ENCODE measurements at regions not wholly inside any gene's neighbourhood (a gene's known extent, or its start where the extent isn't known, plus 50 kb on each side); places are given as distances from the start of the nearest gene placed in this dataset.
"Not testable (repeated sequence)": the region's sequence is repeated elsewhere in the genome, so short reads cannot be mapped to it uniquely, and the experiment has no call there.

GRCh38 chr1:14424325-14425002 is 174.0 kb upstream of the KAZN start:
- peaks cover 5% of the 10 kb centered on the region for H3K9me3 Mint-ChIP-seq (ENCODE audit: low read depth)

GRCh38 chr1:14426854-14427253 is 171.6 kb upstream of the KAZN start:
- Mint-ChIP-seq H3K27ac (ENCODE audit: unreplicated experiment) (no peak overlapping the region), H3K9me3 (ENCODE audit: low read depth) (peaks cover 5% of the 10 kb centered on the region), H3K36me3 (ENCODE audit: low read depth) (no peaks in the 10 kb centered on the region), H3K4me1 (ENCODE audit: low read depth) (no peaks in the 10 kb centered on the region), H3K27me3 (ENCODE audit: low read depth) (peaks cover 4% of the 10 kb centered on the region), H3K4me3 (ENCODE audit: unreplicated experiment) (no peak overlapping the region)
- no peak for DNase-seq (ENCODE audit: low spot score)
- no peak for TF ChIP-seq CTCF (IDR thresholded peaks at IDR 0.05)

More at GRCh38 chr1:14424325-14425002, 174.0 kb upstream of the KAZN start:
- no peak for TF ChIP-seq CTCF (IDR thresholded peaks at IDR 0.05)
- Mint-ChIP-seq H3K27me3 (ENCODE audit: low read depth) (peaks cover 2% of the 10 kb centered on the region), H3K4me3 (ENCODE audit: unreplicated experiment) (no peak overlapping the region), H3K4me1 (ENCODE audit: low read depth) (no peaks in the 10 kb centered on the region), H3K36me3 (ENCODE audit: low read depth) (no peaks in the 10 kb centered on the region), H3K27ac (ENCODE audit: unreplicated experiment) (no peak overlapping the region)
- no peak for DNase-seq (ENCODE audit: low spot score)

GRCh38 chr1:14429577-14429976 is 168.9 kb upstream of the KAZN start:
- Mint-ChIP-seq H3K9me3 (ENCODE audit: low read depth) (peaks cover 8% of the 10 kb centered on the region), H3K4me3 (ENCODE audit: unreplicated experiment) (no peak overlapping the region), H3K4me1 (ENCODE audit: low read depth) (no peaks in the 10 kb centered on the region), H3K36me3 (ENCODE audit: low read depth) (no peaks in the 10 kb centered on the region), H3K27me3 (ENCODE audit: low read depth) (peaks cover 2% of the 10 kb centered on the region), H3K27ac (ENCODE audit: unreplicated experiment) (no peak overlapping the region)
- TF ChIP-seq CTCF (IDR thresholded peaks at IDR 0.05) = no peak
- DNase-seq (ENCODE audit: low spot score) = no peak

GRCh38 chr1:14432728-14433127 is 165.8 kb upstream of the KAZN start:
- H3K27ac Mint-ChIP-seq (ENCODE audit: unreplicated experiment); H3K4me3 Mint-ChIP-seq (ENCODE audit: unreplicated experiment); H3K4me1 Mint-ChIP-seq (ENCODE audit: low read depth); H3K27me3 Mint-ChIP-seq (ENCODE audit: low read depth); H3K36me3 Mint-ChIP-seq (ENCODE audit: low read depth); H3K9me3 Mint-ChIP-seq (ENCODE audit: low read depth); DNase-seq (ENCODE audit: low spot score): not testable (repeated sequence)

GRCh38 chr1:14435368-14436023 is 163.0 kb upstream of the KAZN start:
- DNase-seq (ENCODE audit: low spot score) = no peak
- TF ChIP-seq CTCF (IDR thresholded peaks at IDR 0.05) = no peak
- no peaks in the 10 kb centered on the region for H3K36me3 Mint-ChIP-seq (ENCODE audit: low read depth)

More at GRCh38 chr1:14435368-14436023, 163.0 kb upstream of the KAZN start:
- no peak overlapping the region for H3K27ac Mint-ChIP-seq (ENCODE audit: unreplicated experiment)
- no peak overlapping the region for H3K4me3 Mint-ChIP-seq (ENCODE audit: unreplicated experiment)
- peaks cover 7% of the 10 kb centered on the region for H3K9me3 Mint-ChIP-seq (ENCODE audit: low read depth)
- no peaks in the 10 kb centered on the region for H3K4me1 Mint-ChIP-seq (ENCODE audit: low read depth)
- no peaks in the 10 kb centered on the region for H3K27me3 Mint-ChIP-seq (ENCODE audit: low read depth)

Measured in chondrocyte (in vitro differentiated cells).